CD4-positive, alpha-beta T cell treated with Interferon gamma for 1 hour (primary cell): ENCODE measurements at regions not wholly inside any gene's neighbourhood (a gene's known extent, or its start where the extent isn't known, plus 50 kb on each side); places are given as distances from the start of the nearest gene placed in this dataset.

Experiments
- DNase-seq: peaks from one replicate; pipeline ENCODE4 v3.0.0-alpha.2; 2020

- no peak for DNase-seq
Observed at GRCh38 chr10:117721873-117722272, 179.3 kb downstream of the EMX2 start.

- DNase-seq = no peak
Observed at GRCh38 chr10:117723343-117723742, 180.8 kb downstream of the EMX2 start.

GRCh38 chr10:117725993-117726392, 183.4 kb downstream of the EMX2 start:
- no peak for DNase-seq

GRCh38 chr10:117726596-117727295, 184.2 kb downstream of the EMX2 start:
- no peak for DNase-seq

- no peak for DNase-seq
Observed at GRCh38 chr10:117727421-117727820, 184.9 kb downstream of the EMX2 start.

- no peak for DNase-seq
Observed at GRCh38 chr10:117728087-117728486, 185.5 kb downstream of the EMX2 start.

DNA sequence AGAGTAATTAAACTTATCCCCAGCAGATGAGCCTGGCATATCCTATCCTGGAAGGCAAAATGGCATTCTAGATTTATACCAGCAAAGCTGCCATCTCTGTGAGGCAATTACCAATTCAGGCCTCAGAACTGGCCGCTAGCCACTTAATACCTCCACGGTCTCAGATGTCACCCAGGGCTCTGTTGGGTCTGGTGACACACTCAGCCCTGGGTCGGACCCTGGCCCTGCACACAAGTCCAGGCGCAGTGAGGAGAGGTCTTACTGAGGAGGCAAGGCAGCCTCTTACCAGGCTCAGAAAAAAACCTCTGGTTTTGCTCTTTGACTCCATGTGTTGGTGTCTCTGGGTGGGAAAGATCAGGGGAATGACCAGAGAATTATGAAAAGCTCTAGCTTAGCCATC, 186.6 kb downstream of the EMX2 start:
- DNase-seq = no peak

DNA sequence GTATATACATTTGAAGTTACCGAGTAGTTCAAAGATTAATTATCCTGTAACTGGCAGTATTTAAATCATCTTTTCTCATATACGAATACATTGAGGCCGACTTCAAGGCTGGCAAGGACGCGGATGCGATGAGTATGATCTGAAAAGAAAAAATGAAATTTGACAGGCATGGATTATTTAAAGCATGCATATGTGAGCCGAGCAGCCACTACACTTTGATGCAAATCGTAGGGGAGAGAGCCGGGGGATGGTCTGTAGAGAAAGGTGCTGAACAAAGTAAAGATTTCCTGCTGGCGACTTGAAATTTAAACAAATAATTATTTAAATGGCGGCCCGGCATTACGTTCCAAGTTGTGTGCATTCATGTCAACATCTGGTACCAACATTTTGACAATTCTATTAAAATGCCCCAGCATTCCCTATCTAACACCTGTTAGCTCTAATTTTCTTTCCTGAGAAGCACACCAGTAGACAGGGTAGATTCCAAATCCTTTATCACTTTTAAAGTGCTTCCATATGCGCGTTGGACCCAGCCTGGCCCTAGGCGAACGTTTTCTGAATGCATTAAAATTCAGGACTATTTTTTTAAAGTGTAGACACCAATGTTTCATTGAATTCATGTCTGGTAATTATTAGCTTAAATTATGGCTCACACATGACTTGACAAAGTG, 188.7 kb downstream of the EMX2 start:
- no peak for DNase-seq

DNA sequence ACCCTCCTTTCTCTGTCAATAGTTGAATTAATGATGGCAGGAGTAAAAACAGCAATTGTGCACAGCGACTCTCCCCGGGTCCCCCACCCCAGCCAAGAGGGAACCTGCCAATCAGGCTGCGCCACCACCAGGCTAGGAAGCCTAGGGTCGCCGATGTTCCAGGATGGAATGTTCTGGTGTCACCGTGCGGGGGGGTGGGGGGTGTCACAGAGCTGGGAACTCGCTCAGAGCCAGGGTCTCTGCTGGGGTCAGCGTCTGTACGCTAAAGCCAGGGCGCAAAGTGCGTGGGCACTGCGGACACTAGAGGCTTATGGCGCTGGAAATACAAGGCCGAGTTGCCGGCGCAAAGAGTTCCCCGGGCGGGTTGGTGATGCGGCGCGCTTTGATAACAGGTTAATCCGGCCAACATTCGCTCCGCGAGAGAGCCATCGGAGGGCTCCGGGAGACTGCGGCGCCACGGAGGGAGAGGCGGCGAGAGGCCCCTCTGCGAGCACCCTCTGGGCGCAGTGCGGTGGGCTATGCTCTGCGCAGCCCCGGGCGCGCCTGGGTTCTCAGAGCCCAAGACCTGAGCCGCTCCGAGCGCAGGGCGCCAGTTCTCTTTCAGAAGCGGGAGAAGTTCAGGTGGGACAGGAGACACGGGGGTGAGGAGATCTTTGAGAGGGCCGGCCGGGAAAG, 192.3 kb downstream of the EMX2 start:
- no peak for DNase-seq

DNA sequence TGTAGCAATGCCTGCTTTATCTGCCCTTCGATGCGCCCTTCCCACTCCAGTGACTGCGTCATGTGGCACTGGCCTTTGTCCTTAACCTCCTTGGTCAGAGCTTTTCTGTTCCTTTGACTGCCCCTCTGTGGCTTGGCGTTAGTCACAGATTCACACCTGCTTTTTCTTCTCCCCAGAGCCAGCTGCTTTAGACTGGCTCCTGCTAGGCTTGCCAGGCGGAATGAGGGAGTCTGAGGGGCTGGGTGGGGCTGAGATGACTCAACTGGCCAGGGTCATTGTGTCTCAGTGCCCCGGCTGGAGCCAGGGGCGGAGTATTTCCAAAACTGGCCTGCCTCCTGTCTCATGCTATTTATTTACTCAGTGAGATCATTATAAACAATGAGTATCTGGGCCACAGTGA, 194.1 kb downstream of the EMX2 start:
- no peak for DNase-seq

DNA sequence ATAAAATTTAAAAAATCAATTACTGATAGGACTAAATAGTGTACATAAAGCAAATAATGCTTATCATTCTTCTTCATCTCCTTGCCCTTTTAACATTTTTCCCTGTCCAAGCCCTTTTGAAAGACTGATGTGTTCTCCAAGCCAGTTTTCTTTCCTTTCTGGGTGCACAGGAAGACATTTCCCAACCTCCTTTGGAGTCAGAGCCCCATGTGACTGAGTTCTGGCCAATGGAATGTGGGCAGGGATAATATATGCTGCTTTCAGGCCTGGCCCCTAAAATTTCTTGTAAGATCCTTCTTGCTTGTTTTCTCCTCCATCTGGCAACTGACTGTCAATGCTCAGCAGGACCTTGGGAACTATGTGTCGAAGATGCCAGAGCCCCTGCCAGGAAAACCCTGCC, 197.5 kb downstream of the EMX2 start:
- DNase-seq = no peak

- no peak for DNase-seq
Observed at GRCh38 chr10:117740691-117741222, 198.2 kb downstream of the EMX2 start.

GRCh38 chr10:117741524-117741923, 199.0 kb downstream of the EMX2 start:
- DNase-seq = no peak

DNA sequence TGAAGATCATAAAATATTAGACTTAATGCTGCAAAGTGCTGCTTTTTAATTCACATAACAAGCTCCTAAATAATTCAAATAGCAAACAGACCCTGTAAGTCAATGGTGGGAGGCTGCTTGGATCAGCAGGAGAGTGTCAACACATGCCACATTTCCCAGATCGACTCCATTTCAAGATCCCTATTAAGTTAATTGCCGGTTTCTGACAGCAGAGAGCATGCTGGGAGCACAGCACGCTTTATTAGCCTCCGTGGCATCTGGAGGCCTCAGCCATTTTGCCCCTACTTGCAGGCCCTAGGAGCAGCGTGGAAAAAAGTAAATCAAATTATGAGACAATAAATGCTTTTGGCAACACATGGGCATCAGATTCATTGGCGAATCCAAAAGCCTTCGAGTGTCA, 201.0 kb downstream of the EMX2 start:
- DNase-seq = no peak

DNA sequence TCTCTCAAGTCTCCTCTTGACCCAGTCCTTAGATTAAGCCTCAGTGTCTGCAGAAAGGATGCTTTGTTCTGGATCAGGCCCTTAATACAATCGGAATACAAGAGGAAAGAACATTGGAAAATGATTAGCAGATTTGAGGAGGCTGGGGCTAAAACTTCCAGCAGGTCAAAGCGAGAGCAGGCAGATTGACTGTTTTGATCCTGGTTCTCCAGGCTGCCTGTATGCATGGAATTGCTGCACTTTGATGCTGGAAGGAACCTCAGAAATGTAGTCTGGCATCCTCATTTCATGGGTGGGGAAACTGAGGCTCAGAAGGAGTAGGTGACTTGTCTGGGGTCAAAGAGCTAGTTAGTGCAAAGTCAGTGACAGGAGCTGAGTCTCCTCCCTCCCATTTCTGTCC, 202.8 kb downstream of the EMX2 start:
- DNase-seq = no peak

GRCh38 chr10:117746541-117747448, 204.2 kb downstream of the EMX2 start:
- no peak for DNase-seq

DNA sequence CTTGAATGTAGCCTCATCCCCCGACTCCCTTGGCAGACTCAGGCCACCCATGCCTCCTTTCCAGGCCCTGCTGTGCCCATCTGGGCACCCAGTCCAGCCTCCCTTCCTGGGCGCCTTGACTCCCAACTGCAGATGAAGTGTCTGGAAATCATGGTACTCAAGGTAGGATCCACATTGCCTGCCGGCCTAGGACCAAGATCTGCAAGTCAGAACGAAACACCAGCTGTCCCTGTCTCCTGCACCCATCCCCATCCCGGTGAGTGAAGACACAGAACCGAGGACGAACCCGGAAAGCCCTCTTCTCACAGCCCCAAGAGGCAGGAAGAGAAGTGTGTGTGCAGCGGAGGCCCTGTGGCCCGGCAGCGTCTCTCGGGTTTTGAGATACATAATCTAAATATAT, 205.1 kb downstream of the EMX2 start:
- DNase-seq = no peak

GRCh38 chr10:117748058-117748457, 205.5 kb downstream of the EMX2 start:
- no peak for DNase-seq

- no peak for DNase-seq
Observed at GRCh38 chr10:117750616-117751015, 208.1 kb downstream of the EMX2 start.

DNA sequence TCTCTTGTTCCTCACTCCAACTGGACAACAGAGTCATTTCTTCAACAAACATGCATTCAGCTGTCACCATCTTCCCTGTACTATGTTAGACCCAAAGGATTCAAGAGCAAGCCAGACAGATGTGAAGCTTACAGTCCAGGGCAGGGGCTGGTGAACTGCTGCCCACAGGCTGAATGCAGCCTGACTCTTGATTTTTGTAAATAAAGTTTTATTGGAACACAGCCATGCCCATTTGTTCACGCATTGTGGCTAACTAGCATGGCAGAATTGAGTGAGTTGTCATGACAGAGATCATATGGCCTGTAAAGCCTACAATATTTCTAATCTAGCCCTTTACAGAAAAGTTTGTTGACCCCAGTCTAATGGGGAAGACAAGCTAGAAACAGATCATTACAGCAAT, 208.7 kb downstream of the EMX2 start:
- DNase-seq = no peak

- DNase-seq = no peak
Observed at GRCh38 chr10:117752103-117752502, 209.6 kb downstream of the EMX2 start.

DNA sequence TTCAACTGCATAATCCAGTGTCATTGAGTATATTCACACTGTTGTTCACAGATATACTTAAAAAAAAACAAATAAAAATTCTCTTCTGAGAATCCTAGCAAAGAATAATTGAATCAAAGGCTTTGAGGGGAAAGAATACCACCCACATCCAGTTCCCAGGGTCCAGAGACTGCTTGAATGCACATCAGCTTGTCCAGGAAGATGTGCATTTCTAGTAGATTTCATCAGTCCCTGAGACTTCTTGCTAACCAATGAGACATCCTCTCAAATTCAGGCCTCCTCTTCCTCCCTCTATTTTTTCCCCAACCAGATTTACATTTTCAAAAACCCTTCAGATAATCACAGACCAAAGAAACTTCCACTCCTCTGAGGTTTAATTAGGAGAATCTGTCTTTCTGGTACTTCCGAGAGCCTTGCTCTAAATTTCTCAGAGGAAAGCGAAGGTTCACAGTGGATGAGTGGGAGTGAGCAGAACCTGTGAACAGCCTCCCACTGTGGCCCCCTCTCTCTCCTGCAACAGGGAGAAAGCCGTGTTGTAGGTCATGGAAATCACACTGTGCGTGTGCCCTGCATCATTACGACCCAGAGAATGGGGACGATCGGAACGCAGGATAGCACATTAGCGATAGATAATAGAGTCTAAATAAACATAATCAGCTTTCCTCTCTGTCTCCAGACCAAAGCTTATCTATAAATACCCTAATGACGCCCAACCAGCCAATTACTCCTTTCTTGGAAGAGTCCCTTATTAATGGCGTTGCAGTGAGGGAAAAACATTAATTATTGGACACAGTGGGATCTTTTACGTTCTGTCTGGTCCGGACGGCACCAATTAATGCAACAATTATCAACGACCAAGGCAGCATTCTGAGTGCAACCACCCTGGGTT, 212.5 kb downstream of the EMX2 start:
- DNase-seq = no peak
